Right kidney (tissue), 1 donor: ENCODE measurements at regions not wholly inside any gene's neighbourhood (a gene's known extent, or its start where the extent isn't known, plus 50 kb on each side); places are given as distances from the start of the nearest gene placed in this dataset.

ENCODE experiments used
- DNase-seq: peaks from one replicate; pipeline ENCODE4 v3.0.0-alpha.2; 2016

DNA sequence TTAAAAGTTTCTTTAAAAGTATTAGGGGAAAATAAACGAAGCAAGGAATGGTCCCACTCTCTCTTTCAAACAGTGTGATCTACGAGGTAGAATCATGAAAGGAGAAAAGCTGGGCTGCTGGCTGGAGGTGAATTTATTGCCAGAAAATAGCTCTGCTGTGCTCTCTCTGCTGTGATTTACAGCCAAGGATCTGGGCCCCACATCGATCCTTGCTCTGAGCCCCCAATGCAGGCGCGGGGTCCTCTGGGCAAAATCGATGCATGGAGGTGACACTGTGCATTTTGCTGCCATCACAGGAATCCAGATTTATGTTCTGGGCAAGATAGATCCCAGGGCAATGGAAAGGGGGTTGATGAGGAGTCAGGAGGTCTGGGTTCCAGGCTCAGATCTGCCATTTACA, 91.0 kb upstream of the GPR26 start:
- no peak for DNase-seq

DNA sequence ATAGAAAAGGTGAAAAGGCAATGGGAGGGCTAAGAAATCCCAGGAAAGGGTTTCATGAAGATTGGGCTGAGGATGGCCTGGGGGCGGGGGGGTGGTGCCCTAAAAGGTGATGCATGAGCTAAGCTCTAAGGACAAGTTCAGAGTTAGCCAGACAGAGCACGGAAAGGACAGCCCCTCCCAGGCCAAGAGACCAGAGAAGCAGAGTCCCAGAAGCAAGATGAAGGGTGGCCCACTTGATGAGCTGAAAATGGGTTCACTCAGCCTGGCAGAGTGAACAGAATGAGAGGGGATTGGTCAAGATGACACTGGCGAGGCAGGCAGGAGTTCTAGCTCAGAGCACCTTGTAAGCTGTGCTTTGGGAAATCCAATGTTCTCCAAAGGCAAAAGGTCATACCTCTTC, 89.4 kb upstream of the GPR26 start:
- no peak for DNase-seq

DNA sequence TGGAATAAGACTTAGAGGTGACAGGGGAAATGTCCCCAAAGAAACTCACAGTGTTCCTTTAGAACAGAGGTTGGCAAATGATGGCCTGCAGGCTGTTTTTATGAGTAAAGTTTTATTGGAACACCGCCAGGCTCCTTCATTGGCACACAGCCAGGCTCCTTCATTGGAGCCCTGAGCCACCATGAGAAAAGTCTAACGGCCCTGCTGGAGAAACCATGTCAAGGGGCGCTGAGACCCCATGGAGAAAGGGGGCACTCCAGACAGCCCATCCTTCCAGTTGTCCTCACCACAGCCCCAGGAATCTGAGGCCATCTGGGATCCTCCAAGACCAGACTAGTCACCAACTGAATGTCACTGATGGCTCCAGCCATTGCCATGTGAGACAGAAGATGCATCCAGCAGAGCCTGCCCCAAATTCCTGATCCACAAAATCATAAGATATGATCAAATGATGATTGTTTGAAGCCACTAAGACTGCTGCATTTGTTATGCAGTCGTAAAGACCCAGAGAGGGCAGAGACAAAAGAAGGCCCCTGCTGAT, 88.2 kb upstream of the GPR26 start:
- DNase-seq = no peak

- no peak for DNase-seq
Measured at GRCh38 chr10:123578721-123579120, 87.4 kb upstream of the GPR26 start.

DNA sequence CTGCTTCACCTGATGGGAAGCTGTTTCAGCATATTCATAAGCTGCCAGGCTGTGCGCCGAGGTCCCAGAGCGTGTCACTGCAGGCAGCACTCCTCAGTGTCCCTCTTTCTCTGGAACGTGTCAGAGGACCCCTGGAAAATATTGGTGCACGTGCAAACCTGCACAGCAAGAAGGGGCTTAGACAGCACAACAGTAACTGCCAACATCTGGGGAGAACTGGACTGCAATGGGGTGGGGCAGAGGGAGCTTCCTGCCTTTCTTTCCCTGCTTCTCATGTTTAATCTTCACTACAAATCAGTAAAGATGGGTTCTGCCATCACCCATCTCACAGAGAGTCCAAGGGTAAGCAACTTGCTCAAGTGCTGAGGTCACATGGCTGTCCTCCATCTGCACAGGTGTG, 86.5 kb upstream of the GPR26 start:
- no peak for DNase-seq

GRCh38 chr10:123580426-123580825, 85.7 kb upstream of the GPR26 start:
- no peak for DNase-seq

DNA sequence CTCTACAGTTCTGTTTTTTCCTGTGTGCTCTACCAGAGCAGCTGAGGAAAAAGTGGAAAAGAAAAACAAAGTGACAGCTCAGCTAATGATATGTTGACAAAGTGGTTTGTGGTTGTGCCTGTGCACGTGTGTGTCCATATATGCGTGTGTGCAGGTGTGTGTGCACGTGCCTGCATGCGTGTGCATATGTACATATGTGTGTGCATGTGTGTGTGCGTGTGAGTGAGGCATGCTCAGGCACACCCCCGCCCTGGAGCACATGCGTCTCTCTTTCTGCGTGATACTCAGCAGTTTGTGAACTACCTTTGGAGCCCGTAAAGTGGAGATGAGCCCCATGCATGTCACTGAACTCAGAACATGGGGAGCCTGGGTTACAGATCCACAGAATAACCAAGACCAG, 84.5 kb upstream of the GPR26 start:
- no peak for DNase-seq

- DNase-seq = peak; percentile 36
Measured at GRCh38 chr10:123582084-123582989, 83.8 kb upstream of the GPR26 start.

DNA sequence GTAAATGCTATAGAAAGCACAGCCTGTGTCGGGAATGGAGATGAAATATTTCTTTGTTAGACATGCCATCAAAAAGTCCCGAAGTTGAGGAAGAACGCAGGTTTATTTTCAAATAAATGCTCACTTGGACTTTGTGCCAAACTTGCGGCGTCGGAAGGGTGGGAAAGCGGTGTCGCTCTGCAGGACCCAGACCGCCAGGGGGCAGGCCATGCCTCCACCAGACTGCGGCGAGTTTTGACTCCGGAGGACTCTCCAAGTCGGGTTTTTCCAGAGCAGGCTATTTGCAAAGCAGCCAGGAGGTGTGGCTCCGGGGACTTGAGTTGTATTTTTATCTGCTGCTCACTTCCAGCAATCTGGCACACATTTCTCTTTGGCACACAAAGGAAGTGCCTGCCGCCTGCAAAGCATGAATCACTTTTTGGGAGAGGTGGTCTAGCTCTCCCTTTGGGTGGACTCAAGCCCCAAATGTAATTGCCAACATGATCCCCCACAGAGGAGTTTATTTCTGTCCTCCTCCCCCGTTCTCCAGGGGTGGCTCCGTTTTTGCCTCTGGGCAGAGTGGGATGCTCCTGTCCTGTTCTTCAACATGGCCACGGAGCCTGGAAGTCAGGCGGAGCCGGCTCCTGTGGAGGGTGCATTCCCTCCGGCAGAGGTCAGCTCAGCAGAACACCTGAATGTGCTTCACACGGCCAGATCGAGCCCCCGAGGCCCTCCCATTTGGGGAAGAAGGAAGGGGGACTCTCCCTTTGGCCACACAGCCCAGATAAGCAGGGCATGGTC, 82.3 kb upstream of the GPR26 start:
- peak; percentile 49 for DNase-seq

GRCh38 chr10:123584419-123584775, 81.8 kb upstream of the GPR26 start:
- no peak for DNase-seq

DNA sequence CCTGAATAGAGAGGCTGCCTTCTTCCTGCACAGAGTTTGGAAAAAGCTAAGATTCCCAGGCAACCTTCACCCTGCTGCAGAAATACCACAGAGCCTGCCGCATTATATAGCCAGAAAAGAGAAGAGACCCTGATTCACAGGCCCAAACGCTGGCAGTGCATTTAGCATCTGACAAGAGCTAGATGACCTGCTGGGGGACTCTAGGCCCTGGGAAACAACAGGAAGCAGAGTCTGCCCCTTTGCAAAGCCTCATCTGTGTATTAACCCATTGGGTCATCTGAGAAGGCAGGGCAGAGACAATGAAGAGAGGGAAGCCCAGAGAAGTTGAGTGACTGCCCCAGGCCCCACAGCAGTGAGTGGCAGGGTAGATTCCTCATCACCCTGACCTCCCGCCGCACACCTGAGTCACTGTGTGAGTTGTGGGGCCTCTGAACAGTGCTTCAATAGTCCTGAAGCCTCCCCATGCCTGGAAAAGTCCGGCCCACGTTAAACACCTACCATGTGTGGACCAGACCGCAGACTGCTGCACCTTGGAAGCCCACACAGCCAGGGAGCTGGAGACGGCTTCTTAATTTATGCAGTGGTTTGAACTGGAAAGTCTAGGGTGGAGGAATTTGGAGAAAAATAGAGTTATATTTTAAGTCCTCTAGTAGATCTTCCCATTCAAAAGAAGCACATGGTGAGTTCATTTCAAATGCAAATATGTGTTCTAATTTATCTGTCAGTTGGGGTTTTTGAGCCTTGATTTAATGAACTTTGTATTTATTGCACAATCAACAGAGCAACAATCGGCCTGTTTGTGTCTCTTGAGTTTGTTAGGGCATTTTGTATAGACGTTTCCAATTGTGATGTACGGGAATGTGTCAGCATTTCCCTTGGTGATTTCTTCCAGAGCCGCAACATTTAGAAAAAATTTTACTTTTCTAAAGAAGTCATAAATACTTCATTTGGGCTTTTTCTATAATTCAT, 80.4 kb upstream of the GPR26 start:
- no peak for DNase-seq

GRCh38 chr10:123587110-123587509, 79.0 kb upstream of the GPR26 start:
- DNase-seq = no peak

DNA sequence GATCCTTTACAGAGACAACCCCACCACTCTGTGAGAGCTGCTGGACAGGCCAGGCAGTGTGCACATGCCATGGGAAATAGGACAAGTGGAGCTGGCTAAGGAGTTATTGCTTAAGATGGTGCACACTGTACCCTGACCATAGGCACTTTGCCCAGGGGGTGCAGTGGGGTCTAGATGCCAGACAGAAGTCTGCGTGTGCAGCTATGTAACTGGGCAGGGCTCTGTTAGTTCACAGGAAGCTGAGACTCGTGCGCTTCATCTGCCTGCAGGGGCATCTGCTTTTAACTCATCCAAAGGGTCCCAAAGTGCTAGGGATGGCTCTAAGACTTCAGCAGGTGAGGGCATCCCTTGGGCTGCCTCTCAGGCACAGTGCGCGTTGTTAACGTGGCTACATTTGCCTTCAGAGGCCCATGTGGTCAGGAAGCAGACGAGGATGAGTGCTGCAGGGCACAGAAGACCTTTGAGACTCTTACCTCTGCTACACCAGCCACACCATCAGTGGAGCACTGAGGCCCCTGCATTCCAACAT, 77.7 kb upstream of the GPR26 start:
- DNase-seq = no peak

- no peak for DNase-seq
Measured at GRCh38 chr10:123595661-123596060, 70.5 kb upstream of the GPR26 start.

GRCh38 chr10:123597676-123598075, 68.5 kb upstream of the GPR26 start:
- DNase-seq = no peak

- no peak for DNase-seq
Measured at GRCh38 chr10:123599366-123599849, 66.7 kb upstream of the GPR26 start.

- DNase-seq = no peak
Measured at GRCh38 chr10:123600177-123600576, 66.0 kb upstream of the GPR26 start.

DNA sequence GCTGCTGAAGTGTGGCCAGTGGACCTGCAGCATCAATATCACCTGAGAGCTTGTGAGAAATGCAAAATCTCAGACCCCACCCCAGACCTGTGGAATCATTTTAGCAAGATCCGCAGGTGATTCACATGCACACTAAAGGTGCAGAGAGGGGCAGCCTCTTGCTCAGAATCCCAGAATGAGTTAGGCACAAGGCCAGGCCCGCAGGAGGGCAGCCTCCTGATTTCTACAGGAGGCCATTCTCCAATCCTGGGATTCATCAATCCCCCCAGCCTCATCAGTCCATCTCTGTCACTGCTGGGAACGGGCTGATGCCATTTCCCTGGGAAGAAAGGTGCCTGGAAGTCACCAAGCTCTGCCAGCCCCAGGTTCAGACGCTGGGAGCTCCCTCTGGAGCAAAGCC, 63.0 kb upstream of the GPR26 start:
- DNase-seq = no peak

- DNase-seq = no peak
Measured at GRCh38 chr10:123604506-123604905, 61.6 kb upstream of the GPR26 start.

DNA sequence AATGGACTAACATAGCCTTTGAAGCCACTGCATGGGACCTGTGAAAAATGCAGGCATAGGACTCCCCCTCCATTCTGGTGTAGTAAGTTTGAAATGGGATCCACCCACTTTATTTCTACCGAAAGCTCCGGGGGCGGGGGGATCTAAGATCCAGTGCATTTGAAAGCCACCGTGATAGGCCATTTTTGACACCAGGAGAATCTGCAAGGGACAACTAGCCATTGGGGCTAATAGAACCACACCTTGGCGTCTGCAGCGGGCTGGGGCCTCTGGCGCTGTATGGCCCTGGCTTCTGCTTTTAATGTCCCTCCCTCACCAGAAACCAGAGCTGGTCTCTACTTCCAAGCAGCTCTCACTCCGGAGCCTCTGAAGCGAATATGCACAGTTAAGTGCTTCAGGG, 60.1 kb upstream of the GPR26 start:
- DNase-seq = no peak

DNA sequence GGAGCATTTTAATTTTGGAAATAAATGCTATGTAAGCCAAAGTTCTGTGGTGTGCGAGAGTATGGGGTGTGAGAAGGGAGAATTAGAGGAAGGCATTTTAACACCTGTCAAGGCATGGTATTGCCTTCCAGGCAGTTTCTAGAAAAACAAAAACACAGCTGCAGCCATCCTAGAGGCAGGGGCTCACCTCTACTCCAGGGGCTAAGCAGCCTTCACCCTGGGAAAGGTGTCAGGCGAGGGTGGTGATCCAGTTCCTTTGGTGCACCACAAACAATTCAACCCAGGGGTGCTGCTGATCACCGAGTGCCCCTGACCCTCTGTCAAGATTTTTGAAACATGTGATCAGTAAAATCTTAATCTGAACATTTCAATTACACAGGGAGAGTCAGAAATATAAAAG, 59.2 kb upstream of the GPR26 start:
- no peak for DNase-seq

DNA sequence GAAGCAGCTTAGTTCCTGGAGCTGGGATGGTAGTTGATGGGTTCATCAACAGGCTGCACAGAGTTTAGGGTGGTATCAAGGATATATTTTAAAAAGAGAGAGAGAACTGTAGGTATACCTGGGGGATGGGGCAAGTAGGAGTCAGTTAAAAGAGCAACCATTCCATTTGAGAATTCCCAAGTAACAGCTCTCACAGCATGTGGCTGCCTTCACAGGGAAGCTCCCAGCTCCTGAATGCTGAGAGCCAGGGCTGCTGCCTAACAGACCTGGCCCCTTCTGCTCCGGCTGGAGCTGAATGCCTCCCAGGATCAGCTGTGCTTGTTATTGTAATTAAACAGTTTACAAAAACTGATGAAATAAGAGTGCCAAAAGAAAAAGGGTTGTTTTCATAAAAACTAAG, 58.8 kb upstream of the GPR26 start:
- DNase-seq = no peak
